GM12878 (cell line): ENCODE measurements at regions not wholly inside any gene's neighbourhood (a gene's known extent, or its start where the extent isn't known, plus 50 kb on each side); places are given as distances from the start of the nearest gene placed in this dataset.

Experiments
- CREB1 ChIP-seq: IDR thresholded peaks from 2 replicates; pipeline ENCODE4 v1.6.1; 2012; ENCODE audit warnings: low read depth, mild to moderate bottlenecking, inconsistent platforms
- EGR1 ChIP-seq, 2 experiments: IDR thresholded peaks; 1 replicate in 1 of 2; 2 replicates in 1 of 2; pipeline ENCODE4 v1.6.1; 2011 to 2012; ENCODE audit warnings: low read depth in 2 of 2, low read length in 2 of 2, borderline replicate concordance in 1 of 2, mild to moderate bottlenecking in 1 of 2, moderate library complexity in 1 of 2
- IRF5 ChIP-seq: fragments of 450-650 bp; IDR thresholded peaks from 2 replicates; pipeline ENCODE4 v1.6.1; 2017; ENCODE audit warnings: borderline replicate concordance
- POLR2A ChIP-seq: IDR thresholded peaks from 2 replicates; pipeline ENCODE4 v1.6.1; 2011; ENCODE audit warnings: low read depth, mild to moderate bottlenecking, low read length

GRCh38 chr10:78332657-78333056, 299.0 kb downstream of the RPS24 start:
- TF ChIP-seq POLR2A (no peak), IRF5 (no peak), EGR1 (IDR thresholded peaks at IDR 0.05; ENCODE audit: borderline replicate concordance in 1 of 2, low read depth in 2 of 2, low read length in 2 of 2) (no peak), CREB1 (no peak)
